ENCODE measurements at regions not wholly inside any gene's neighbourhood (a gene's known extent, or its start where the extent isn't known, plus 50 kb on each side); places are given as distances from the start of the nearest gene placed in this dataset.
"Not testable (repeated sequence)": the region's sequence is repeated elsewhere in the genome, so short reads cannot be mapped to it uniquely, and the experiment has no call there.

GRCh38 chr20:19828232-19828631 lies 70.2 kb downstream of the RIN2 start:
- H3K27me3 ChIP-seq, result no peaks in the 10 kb centered on the region
- H3K9me3 ChIP-seq, result no peaks in the 10 kb centered on the region
- no peak overlapping the region for H3K4me3 ChIP-seq
- no peaks in the 10 kb centered on the region for H3K36me3 ChIP-seq
- no peak for DNase-seq

GRCh38 chr20:19830211-19830785 lies 72.2 kb downstream of the RIN2 start:
- H3K36me3 ChIP-seq, result no peaks in the 10 kb centered on the region
- H3K27me3 ChIP-seq, result no peaks in the 10 kb centered on the region
- H3K4me3 ChIP-seq, result no peak overlapping the region
- DNase-seq, result no peak
- H3K9me3 ChIP-seq, result no peaks in the 10 kb centered on the region

- Histone ChIP-seq H3K27me3 (no peaks in the 10 kb centered on the region), H3K9me3 (no peaks in the 10 kb centered on the region), H3K4me3 (no peak overlapping the region), H3K36me3 (no peaks in the 10 kb centered on the region)
- DNase-seq, result no peak
Measured at GRCh38 chr20:19832875-19833274, 74.8 kb downstream of the RIN2 start.

- Histone ChIP-seq H3K4me3 (no peak overlapping the region), H3K27me3 (no peaks in the 10 kb centered on the region), H3K36me3 (no peaks in the 10 kb centered on the region), H3K9me3 (no peaks in the 10 kb centered on the region)
- DNase-seq, result no peak
Measured at GRCh38 chr20:19833395-19833794, 75.3 kb downstream of the RIN2 start.

GRCh38 chr20:19834287-19834686 lies 76.2 kb downstream of the RIN2 start:
- Histone ChIP-seq H3K9me3 (no peaks in the 10 kb centered on the region), H3K36me3 (no peaks in the 10 kb centered on the region), H3K27me3 (no peaks in the 10 kb centered on the region), H3K4me3 (no peak overlapping the region)
- no peak for DNase-seq

- DNase-seq, result no peak
- H3K36me3 ChIP-seq, result no peaks in the 10 kb centered on the region
- no peak overlapping the region for H3K4me3 ChIP-seq
- no peaks in the 10 kb centered on the region for H3K27me3 ChIP-seq
- H3K9me3 ChIP-seq, result no peaks in the 10 kb centered on the region
Measured at GRCh38 chr20:19834783-19835182, 76.7 kb downstream of the RIN2 start.

- no peaks in the 10 kb centered on the region for H3K9me3 ChIP-seq
- no peaks in the 10 kb centered on the region for H3K36me3 ChIP-seq
- H3K4me3 ChIP-seq, result no peak overlapping the region
- DNase-seq, result no peak
- no peaks in the 10 kb centered on the region for H3K27me3 ChIP-seq
Measured at GRCh38 chr20:19835533-19836222, 77.6 kb downstream of the RIN2 start.

- Histone ChIP-seq H3K4me3 (no peak overlapping the region), H3K36me3 (no peaks in the 10 kb centered on the region), H3K27me3 (no peaks in the 10 kb centered on the region), H3K9me3 (no peaks in the 10 kb centered on the region)
- DNase-seq, result no peak
Measured at GRCh38 chr20:19838468-19838867, 80.4 kb downstream of the RIN2 start.

GRCh38 chr20:19839053-19839452 lies 81.0 kb downstream of the RIN2 start:
- no peak overlapping the region for H3K4me3 ChIP-seq
- no peaks in the 10 kb centered on the region for H3K27me3 ChIP-seq
- no peaks in the 10 kb centered on the region for H3K36me3 ChIP-seq
- H3K9me3 ChIP-seq, result no peaks in the 10 kb centered on the region
- DNase-seq, result no peak

GRCh38 chr20:19840111-19840710 lies 82.2 kb downstream of the RIN2 start:
- no peaks in the 10 kb centered on the region for H3K9me3 ChIP-seq
- DNase-seq, result no peak
- H3K4me3 ChIP-seq, result no peak overlapping the region
- H3K36me3 ChIP-seq, result no peaks in the 10 kb centered on the region
- H3K27me3 ChIP-seq, result no peaks in the 10 kb centered on the region

- no peaks in the 10 kb centered on the region for H3K36me3 ChIP-seq
Measured at GRCh38 chr20:19841740-19842139, 83.7 kb downstream of the RIN2 start.

GRCh38 chr20:19844850-19845249 lies 86.8 kb downstream of the RIN2 start:
- not testable (repeated sequence) for H3K27me3 ChIP-seq, H3K4me3 ChIP-seq, H3K36me3 ChIP-seq, DNase-seq, H3K9me3 ChIP-seq

More at GRCh38 chr20:19841740-19842139, 83.7 kb downstream of the RIN2 start:
- no peaks in the 10 kb centered on the region for H3K27me3 ChIP-seq
- no peak for DNase-seq
- no peaks in the 10 kb centered on the region for H3K9me3 ChIP-seq
- H3K4me3 ChIP-seq, result no peak overlapping the region

GRCh38 chr20:19847383-19847782 lies 89.3 kb downstream of the RIN2 start:
- DNase-seq, result no peak
- Histone ChIP-seq H3K36me3 (no peaks in the 10 kb centered on the region), H3K4me3 (no peak overlapping the region), H3K9me3 (no peaks in the 10 kb centered on the region), H3K27me3 (no peaks in the 10 kb centered on the region)

GRCh38 chr20:19849341-19850197 lies 91.5 kb downstream of the RIN2 start:
- Histone ChIP-seq H3K27me3 (no peaks in the 10 kb centered on the region), H3K4me3 (no peak overlapping the region), H3K9me3 (no peaks in the 10 kb centered on the region), H3K36me3 (no peaks in the 10 kb centered on the region)
- no peak for DNase-seq

GRCh38 chr20:19850198-19850533 lies 92.1 kb downstream of the RIN2 start:
- Histone ChIP-seq H3K36me3 (no peaks in the 10 kb centered on the region), H3K4me3 (no peak overlapping the region), H3K27me3 (no peaks in the 10 kb centered on the region), H3K9me3 (no peaks in the 10 kb centered on the region)
- DNase-seq, result no peak

GRCh38 chr20:19851861-19852260 lies 93.8 kb downstream of the RIN2 start:
- Histone ChIP-seq H3K36me3 (no peaks in the 10 kb centered on the region), H3K4me3 (no peak overlapping the region), H3K27me3 (no peaks in the 10 kb centered on the region), H3K9me3 (no peaks in the 10 kb centered on the region)
- no peak for DNase-seq

- H3K36me3 ChIP-seq, result no peaks in the 10 kb centered on the region
- no peaks in the 10 kb centered on the region for H3K9me3 ChIP-seq
- no peak overlapping the region for H3K4me3 ChIP-seq
- H3K27me3 ChIP-seq, result no peaks in the 10 kb centered on the region
- DNase-seq, result no peak
Measured at GRCh38 chr20:19855416-19855815, 97.4 kb downstream of the RIN2 start.
